ENCODE measurements at regions not wholly inside any gene's neighbourhood (a gene's known extent, or its start where the extent isn't known, plus 50 kb on each side); places are given as distances from the start of the nearest gene placed in this dataset.

GRCh38 chr22:25392584-25392983 is 171.9 kb upstream of the GRK3 start:
- no peak for TF ChIP-seq RAD21 (IDR thresholded peaks at IDR 0.05 in 1 of 2, conservative IDR thresholded peaks at IDR 0.05 in 1 of 2; ENCODE audit: low read depth in 2 of 2, low read length in 2 of 2)
- TF ChIP-seq CTCF (IDR thresholded peaks at IDR 0.05; ENCODE audit: control extremely low read depth in 1 of 3, insufficient read depth in 1 of 3, low read depth in 1 of 3, low read length in 3 of 3) = no peak
- TF ChIP-seq TEAD4 (IDR thresholded peaks at IDR 0.05; ENCODE audit: low read depth, low read length) = no peak
- TF ChIP-seq FOSL1 (IDR thresholded peaks at IDR 0.05; ENCODE audit: insufficient read depth, low read depth, low read length) = no peak
- TF ChIP-seq POLR2A (IDR thresholded peaks at IDR 0.05; ENCODE audit: control extremely low read depth in 1 of 2, low read depth in 2 of 2, low read length in 2 of 2) = no peak
- TF ChIP-seq EZH2 (IDR thresholded peaks at IDR 0.05; ENCODE audit: low read depth, low read length, severe bottlenecking) = no peak
- TF ChIP-seq, protein P1, sequence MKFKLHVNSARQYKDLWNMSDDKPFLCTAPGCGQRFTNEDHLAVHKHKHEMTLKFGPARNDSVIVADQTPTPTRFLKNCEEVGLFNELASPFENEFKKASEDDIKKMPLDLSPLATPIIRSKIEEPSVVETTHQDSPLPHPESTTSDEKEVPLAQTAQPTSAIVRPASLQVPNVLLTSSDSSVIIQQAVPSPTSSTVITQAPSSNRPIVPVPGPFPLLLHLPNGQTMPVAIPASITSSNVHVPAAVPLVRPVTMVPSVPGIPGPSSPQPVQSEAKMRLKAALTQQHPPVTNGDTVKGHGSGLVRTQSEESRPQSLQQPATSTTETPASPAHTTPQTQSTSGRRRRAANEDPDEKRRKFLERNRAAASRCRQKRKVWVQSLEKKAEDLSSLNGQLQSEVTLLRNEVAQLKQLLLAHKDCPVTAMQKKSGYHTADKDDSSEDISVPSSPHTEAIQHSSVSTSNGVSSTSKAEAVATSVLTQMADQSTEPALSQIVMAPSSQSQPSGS (IDR thresholded peaks at IDR 0.05; ENCODE audit: low read length) = no peak
- no peak for TF ChIP-seq POLR2AphosphoS5 (IDR thresholded peaks at IDR 0.05; ENCODE audit: low read depth, low read length)
- no peak for TF ChIP-seq TAF1 (IDR thresholded peaks at IDR 0.05; ENCODE audit: low read depth, low read length)
- TF ChIP-seq CHD2 (IDR thresholded peaks at IDR 0.05; ENCODE audit: low read length) = no peak
- TF ChIP-seq KDM5A (IDR thresholded peaks at IDR 0.05; ENCODE audit: low read length) = no peak
- no peak for TF ChIP-seq EP300 (IDR thresholded peaks at IDR 0.05; ENCODE audit: borderline replicate concordance in 1 of 2, low read depth in 2 of 2, low read length in 2 of 2)
- no peak for TF ChIP-seq CBX5 (IDR thresholded peaks at IDR 0.05; ENCODE audit: low read depth, low read length)
- TF ChIP-seq GABPA (IDR thresholded peaks at IDR 0.05; ENCODE audit: borderline replicate concordance, insufficient read depth, low read length) = no peak

Data from H1 (cell line).